ENCODE measurements at regions not wholly inside any gene's neighbourhood (a gene's known extent, or its start where the extent isn't known, plus 50 kb on each side); places are given as distances from the start of the nearest gene placed in this dataset.

DNA sequence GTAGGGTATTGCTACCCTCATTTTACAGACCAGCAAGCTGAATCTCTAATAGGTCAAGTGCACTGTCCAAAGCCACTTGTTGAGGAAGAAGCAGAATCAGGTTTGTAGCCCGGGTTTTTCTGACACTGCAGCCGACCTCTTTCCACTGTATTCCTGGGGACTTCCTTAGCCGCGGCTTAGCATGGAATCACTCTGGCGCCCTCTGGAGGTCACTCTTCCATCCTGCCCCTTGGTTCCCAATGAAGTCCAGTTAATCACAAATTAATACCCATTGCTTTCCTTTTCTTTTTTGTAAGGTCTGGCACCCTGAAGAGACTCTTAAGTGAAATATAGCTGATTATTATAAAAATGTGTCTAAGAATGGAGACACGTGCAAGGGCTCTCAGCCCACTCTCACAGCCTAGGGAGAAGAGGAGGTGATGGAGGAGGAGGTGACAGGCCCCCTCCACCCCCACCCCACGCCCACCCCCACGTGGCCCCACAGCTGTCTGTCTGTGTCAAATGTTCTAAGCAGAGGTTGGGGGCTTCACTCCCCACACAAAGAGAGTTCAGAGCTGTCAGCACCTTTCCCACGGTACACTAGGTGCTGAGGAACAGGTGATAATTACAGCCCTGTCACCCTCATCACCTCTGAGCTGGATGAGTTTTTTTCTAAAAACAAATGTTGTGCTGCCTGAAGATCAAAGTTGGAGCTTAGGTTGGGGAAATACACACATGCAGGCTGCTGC is 57.7 kb upstream of the DRD2 start:
- Histone ChIP-seq H3K4me3 (no peak overlapping the region), H3K27ac (no peak overlapping the region)

DNA sequence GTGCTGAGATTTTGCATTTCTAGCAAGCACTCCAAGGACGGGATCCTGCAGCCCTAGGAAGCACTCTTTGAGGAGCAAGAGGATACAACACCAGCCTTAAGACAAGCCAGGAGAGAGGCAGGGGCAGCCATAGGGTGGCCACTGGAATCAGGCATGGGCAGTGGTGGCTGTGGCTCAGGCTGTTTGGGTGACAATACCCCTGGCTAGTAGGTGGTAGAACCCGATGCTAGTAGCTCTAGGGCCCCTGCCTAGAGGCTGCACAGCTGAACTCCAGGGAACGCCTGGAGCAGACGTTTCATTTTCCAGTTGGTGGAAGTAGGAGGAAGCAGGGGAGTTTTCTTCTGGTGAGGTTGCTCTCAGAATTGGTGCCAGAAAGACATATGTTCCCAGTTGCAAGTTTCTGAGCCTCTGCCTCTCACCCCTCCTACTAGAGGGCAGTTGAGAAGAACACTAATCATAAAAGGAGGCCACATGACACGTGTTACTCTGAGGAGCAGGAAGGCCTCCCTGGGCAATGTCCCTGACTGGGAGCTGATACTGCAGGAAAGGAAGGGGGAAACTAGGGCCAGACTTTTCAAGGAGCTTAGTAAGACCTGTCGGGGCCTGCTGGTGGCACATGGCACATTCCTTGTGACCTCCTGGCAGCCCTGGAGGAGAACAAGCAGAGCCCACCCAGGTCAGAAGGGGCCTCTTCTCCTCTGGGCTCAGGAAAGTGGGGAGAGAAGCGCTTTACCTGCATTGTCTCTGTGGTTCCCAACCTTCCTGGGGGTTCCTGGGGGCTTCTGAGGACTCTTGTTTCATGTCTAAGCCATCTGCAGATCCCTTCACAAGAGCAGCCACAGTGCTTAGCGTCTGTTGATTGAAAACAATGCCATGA is 56.6 kb upstream of the DRD2 start:
- Histone ChIP-seq H3K27ac (no peak overlapping the region), H3K4me3 (no peak overlapping the region)

DNA sequence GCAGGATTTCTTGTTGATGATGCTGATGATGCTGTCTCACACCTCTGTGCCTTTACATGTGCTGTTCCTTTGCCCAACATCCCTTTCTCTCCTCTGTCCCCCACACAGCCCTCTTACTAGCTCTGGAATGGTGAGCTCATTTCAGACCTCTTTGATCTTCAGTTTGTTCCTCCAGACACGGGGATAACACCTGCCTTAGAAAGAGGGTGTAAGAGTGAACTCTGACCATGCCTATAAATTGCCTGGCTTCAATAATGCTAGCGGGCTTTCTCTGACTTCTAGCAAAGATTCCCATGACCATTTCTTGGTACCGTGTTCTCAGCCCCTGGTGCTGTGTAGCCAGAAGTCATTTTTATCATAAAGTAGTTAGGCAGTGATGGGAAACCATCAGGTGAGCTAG is 55.9 kb upstream of the DRD2 start:
- Histone ChIP-seq H3K4me3 (no peak overlapping the region), H3K27ac (no peak overlapping the region)

DNA sequence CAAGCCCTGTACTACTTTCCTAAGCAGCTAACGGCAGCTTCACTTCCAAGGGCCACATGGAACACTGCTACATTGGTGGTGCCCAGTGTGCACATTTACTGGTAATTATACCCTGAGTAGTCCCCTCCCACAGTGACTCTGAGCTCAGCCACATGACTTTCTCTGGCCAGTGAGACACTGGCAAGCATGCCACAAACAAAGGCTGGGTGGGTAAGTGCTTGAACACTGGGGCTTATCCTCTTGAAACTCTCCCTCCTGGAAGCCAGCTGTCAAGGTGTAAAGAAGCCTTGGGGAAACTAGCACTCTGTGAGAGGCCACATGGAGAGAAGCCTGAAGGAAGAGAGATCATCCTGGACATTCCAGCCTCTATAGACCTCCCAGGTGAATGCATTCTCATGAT is 54.4 kb upstream of the DRD2 start:
- Histone ChIP-seq H3K4me3 (no peak overlapping the region), H3K27ac (no peak overlapping the region)

GRCh38 chr11:113528982-113529381 is 53.8 kb upstream of the DRD2 start:
- H3K4me3 ChIP-seq: no peak overlapping the region
- peak overlapping the region in 1 of 21 experiments; percentile 25 for H3K27ac ChIP-seq

DNA sequence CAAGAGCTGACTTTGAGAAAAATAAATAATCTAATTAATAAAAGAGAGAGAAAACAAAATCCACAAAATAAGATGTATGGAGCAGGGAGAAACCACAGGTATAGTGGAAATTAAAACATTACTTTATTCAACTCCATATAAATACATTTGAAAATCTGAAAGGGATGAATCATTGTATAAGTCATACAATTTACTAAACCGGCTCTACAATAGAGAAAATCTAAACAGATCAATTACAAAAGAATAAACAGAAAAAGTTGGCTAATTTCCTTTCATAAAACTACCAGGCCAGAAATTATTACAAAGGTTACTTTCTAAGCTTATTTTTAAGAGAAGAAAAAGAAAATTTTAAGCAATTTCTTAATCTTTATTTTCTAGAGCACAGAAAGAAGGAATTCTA is 51.3 kb upstream of the DRD2 start:
- Histone ChIP-seq H3K27ac (no peak overlapping the region), H3K4me3 (no peak overlapping the region)
